ENCODE measurements at regions not wholly inside any gene's neighbourhood (a gene's known extent, or its start where the extent isn't known, plus 50 kb on each side); places are given as distances from the start of the nearest gene placed in this dataset.

- Mint-ChIP-seq H3K9me3 (no peaks in the 10 kb centered on the region), H3K27ac (no peak overlapping the region), H3K27me3 (no peaks in the 10 kb centered on the region), H3K4me1 (no peaks in the 10 kb centered on the region), H3K4me3 (no peak overlapping the region)
- ATAC-seq (no peak), DNase-seq (no peak)
These were observed 1585.2 kb upstream of the TENM4 start for GRCh38 chr11:81026032-81026431.

DNA sequence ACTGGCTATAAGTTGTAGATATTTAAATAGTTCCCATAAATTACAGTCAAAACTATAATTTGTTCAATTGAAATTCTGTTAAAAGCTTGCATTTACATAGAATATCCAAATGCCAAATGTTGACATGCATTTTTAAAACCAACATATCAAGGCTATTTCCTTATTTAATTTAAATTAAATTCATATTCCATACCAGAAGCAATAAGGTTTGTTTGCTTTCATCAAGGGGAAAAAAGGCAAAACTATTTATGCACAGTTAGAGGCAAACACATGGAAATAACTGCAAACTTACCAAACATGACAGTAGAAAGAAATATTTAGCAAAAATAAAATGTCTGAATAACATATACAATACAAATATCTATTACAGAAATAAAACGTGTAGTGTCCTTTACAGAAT is 1581.2 kb upstream of the TENM4 start:
- ATAC-seq = no peak
- H3K9me3 Mint-ChIP-seq = peaks cover 0 to 6% of the 10 kb centered on the region in 2 donors
- H3K27me3 Mint-ChIP-seq = no peaks in the 10 kb centered on the region
- H3K4me3 Mint-ChIP-seq = no peak overlapping the region
- no peaks in the 10 kb centered on the region for H3K4me1 Mint-ChIP-seq
- no peak for DNase-seq
- H3K27ac Mint-ChIP-seq = no peak overlapping the region

GRCh38 chr11:81010631-81011030 is 1569.8 kb upstream of the TENM4 start:
- Mint-ChIP-seq H3K4me3 (no peak overlapping the region), H3K9me3 (no peaks in the 10 kb centered on the region), H3K4me1 (no peaks in the 10 kb centered on the region), H3K27ac (no peak overlapping the region), H3K27me3 (no peaks in the 10 kb centered on the region)
- DNase-seq (no peak), ATAC-seq (no peak)

GRCh38 chr11:81007046-81007445 is 1566.2 kb upstream of the TENM4 start:
- H3K9me3 Mint-ChIP-seq = no peaks in the 10 kb centered on the region
- H3K27ac Mint-ChIP-seq = no peak overlapping the region
- no peak overlapping the region for H3K4me3 Mint-ChIP-seq
- no peak for DNase-seq
- no peaks in the 10 kb centered on the region for H3K4me1 Mint-ChIP-seq
- no peak for ATAC-seq
- H3K27me3 Mint-ChIP-seq = no peaks in the 10 kb centered on the region

DNA sequence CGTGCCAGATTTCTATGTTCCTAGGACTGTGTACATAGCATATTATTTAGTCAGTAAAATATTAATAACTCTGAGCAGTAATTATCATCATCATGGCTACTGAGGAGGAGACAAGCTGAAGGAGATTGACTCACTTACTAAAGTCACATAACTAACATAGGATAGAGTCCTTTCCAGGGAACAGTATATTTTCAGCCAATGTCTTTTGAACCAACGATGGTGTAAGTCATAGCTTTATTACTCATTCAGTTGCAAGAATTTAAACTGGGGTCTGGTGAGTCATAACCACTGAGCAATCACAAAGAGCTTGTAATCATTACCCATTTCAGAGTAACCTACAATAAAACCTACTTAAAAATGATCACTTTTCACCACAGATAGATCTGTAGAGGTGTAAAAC is 1564.8 kb upstream of the TENM4 start:
- Mint-ChIP-seq H3K4me3 (no peak overlapping the region), H3K9me3 (no peaks in the 10 kb centered on the region), H3K4me1 (no peaks in the 10 kb centered on the region), H3K27ac (no peak overlapping the region), H3K27me3 (no peaks in the 10 kb centered on the region)
- ATAC-seq (no peak), DNase-seq (no peak)

- H3K27ac Mint-ChIP-seq = no peak overlapping the region
- DNase-seq (no peak), ATAC-seq (no peak)
- no peaks in the 10 kb centered on the region for H3K4me1 Mint-ChIP-seq
- peaks cover 0 to under 1% of the 10 kb centered on the region in 2 donors for H3K9me3 Mint-ChIP-seq
- no peaks in the 10 kb centered on the region for H3K27me3 Mint-ChIP-seq
- no peak overlapping the region for H3K4me3 Mint-ChIP-seq
These were observed 1563.7 kb upstream of the TENM4 start for GRCh38 chr11:81004576-81004975.

GRCh38 chr11:81002374-81002773 is 1561.5 kb upstream of the TENM4 start:
- ATAC-seq (no peak), DNase-seq (no peak)
- no peaks in the 10 kb centered on the region for H3K4me1 Mint-ChIP-seq
- H3K9me3 Mint-ChIP-seq = peaks cover 7% of the 10 kb centered on the region in 2 donors
- no peaks in the 10 kb centered on the region for H3K27me3 Mint-ChIP-seq
- no peak overlapping the region for H3K27ac Mint-ChIP-seq
- H3K4me3 Mint-ChIP-seq = no peak overlapping the region

- Mint-ChIP-seq H3K9me3 (peaks cover 7 to 13% of the 10 kb centered on the region in 2 donors), H3K4me1 (no peaks in the 10 kb centered on the region), H3K4me3 (no peak overlapping the region), H3K27me3 (no peaks in the 10 kb centered on the region), H3K27ac (no peak overlapping the region)
- ATAC-seq (no peak), DNase-seq (no peak)
These were observed 1559.9 kb upstream of the TENM4 start for GRCh38 chr11:81000735-81001134.

- H3K9me3 Mint-ChIP-seq = peaks cover 7 to 13% of the 10 kb centered on the region in 2 donors
- H3K4me3 Mint-ChIP-seq = no peak overlapping the region
- H3K4me1 Mint-ChIP-seq = no peaks in the 10 kb centered on the region
- no peak overlapping the region for H3K27ac Mint-ChIP-seq
- no peaks in the 10 kb centered on the region for H3K27me3 Mint-ChIP-seq
- no peak for DNase-seq
- ATAC-seq = no peak
These were observed 1559.5 kb upstream of the TENM4 start for GRCh38 chr11:81000334-81000733.

DNA sequence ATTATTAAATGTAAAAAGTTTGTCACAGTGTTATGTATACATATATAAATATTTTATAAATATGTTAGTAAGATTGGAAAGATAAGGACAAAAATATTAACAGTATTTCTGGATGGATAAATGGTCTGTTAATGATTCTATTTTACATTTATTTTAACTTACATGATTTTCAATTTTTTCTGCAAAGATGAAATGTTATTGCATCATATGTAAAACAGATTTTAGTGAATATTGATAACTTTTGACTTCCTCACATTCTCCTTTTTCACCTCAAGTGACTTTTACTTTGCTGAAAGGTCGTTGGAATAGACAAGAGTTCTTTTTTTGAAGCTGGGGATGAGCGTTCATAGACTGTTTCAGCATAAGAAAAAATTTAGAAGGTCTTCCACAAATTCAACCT is 1554.7 kb upstream of the TENM4 start:
- H3K27ac Mint-ChIP-seq = no peak overlapping the region
- ATAC-seq = no peak
- peaks cover 7 to 18% of the 10 kb centered on the region in 2 donors for H3K9me3 Mint-ChIP-seq
- H3K4me1 Mint-ChIP-seq = no peaks in the 10 kb centered on the region
- no peaks in the 10 kb centered on the region for H3K27me3 Mint-ChIP-seq
- no peak for DNase-seq
- H3K4me3 Mint-ChIP-seq = no peak overlapping the region

- H3K4me1 Mint-ChIP-seq = no peaks in the 10 kb centered on the region
- no peaks in the 10 kb centered on the region for H3K27me3 Mint-ChIP-seq
- ATAC-seq = no peak
These were observed 1552.7 kb upstream of the TENM4 start for GRCh38 chr11:80993536-80993935.

DNA sequence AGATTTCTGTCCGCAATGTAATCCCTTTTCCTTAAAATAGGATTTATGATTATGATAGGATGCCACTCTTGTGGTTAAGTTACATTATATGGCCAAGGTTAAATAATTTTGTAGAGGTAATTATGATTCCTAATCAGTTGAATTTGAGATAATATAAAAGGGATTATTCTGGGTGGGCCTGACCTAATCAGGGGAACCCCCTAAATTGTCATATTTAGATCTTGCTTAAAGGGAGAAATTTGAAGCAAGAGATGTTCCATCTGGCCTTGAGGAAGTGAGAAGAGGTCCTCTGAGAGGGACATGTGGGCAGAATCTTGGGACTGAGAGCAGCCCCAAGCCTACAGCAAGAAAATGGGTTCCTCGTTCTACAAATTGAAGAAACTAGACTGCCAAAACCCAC is 1550.1 kb upstream of the TENM4 start:
- no peak overlapping the region for H3K27ac Mint-ChIP-seq
- no peak for ATAC-seq
- H3K4me3 Mint-ChIP-seq = no peak overlapping the region
- H3K9me3 Mint-ChIP-seq = peaks cover 7 to 19% of the 10 kb centered on the region in 2 donors
- H3K4me1 Mint-ChIP-seq = no peaks in the 10 kb centered on the region
- DNase-seq = no peak
- H3K27me3 Mint-ChIP-seq = no peaks in the 10 kb centered on the region

More at GRCh38 chr11:80993536-80993935, 1552.7 kb upstream of the TENM4 start:
- H3K4me3 Mint-ChIP-seq = no peak overlapping the region
- no peak overlapping the region for H3K27ac Mint-ChIP-seq
- no peak for DNase-seq
- H3K9me3 Mint-ChIP-seq = peaks cover 7 to 25% of the 10 kb centered on the region in 2 donors

GRCh38 chr11:80987171-80987570 is 1546.3 kb upstream of the TENM4 start:
- peaks cover 7 to 19% of the 10 kb centered on the region in 2 donors for H3K9me3 Mint-ChIP-seq
- no peaks in the 10 kb centered on the region for H3K4me1 Mint-ChIP-seq
- no peaks in the 10 kb centered on the region for H3K27me3 Mint-ChIP-seq
- H3K27ac Mint-ChIP-seq = no peak overlapping the region
- no peak for DNase-seq
- no peak for ATAC-seq
- H3K4me3 Mint-ChIP-seq = no peak overlapping the region

DNA sequence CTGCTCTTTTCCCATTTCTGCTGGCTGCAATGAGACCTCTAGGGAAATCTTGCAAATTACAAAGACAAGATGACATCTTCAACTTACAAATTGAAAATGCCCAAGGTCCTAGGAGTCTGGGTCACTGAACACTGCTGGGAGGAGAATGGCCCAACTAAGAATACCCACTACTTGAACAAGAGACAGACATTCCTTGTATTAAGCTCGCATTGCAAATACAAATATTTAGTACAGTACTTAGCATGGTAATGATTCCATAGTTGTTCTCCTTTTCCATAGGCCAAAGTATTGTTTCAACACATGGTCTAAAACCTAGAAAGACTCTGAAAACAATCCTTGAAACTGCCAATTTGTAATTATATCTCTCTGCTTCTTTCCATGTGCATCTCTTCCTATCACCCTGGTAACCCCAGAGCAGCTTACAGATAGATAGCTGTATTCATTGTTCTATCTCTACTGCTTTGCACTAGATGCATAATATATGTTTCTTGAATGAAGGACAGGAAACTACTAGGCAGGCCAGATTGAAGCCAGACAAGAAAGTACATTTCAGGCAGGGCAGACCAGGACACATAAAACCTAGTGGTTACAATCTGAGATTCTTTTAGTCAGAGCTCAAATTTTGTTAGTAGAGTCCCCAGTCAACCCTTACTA is 1545.7 kb upstream of the TENM4 start:
- no peak overlapping the region for H3K4me3 Mint-ChIP-seq
- no peak overlapping the region for H3K27ac Mint-ChIP-seq
- no peaks in the 10 kb centered on the region for H3K4me1 Mint-ChIP-seq
- H3K9me3 Mint-ChIP-seq = peaks cover 7 to 19% of the 10 kb centered on the region in 2 donors
- H3K27me3 Mint-ChIP-seq = no peaks in the 10 kb centered on the region
- ATAC-seq = no peak
- no peak for DNase-seq

- Mint-ChIP-seq H3K9me3 (peaks cover 10 to 14% of the 10 kb centered on the region in 2 donors), H3K4me1 (no peaks in the 10 kb centered on the region), H3K4me3 (no peak overlapping the region), H3K27ac (no peak overlapping the region), H3K27me3 (no peaks in the 10 kb centered on the region)
- ATAC-seq (no peak), DNase-seq (no peak)
These were observed 1539.4 kb upstream of the TENM4 start for GRCh38 chr11:80980227-80980626.

- peaks cover 8 to 14% of the 10 kb centered on the region in 2 donors for H3K9me3 Mint-ChIP-seq
- ATAC-seq = no peak
- H3K27me3 Mint-ChIP-seq = no peaks in the 10 kb centered on the region
These were observed 1533.0 kb upstream of the TENM4 start for GRCh38 chr11:80973786-80974185.

GRCh38 chr11:80970037-80970436 is 1529.2 kb upstream of the TENM4 start:
- Mint-ChIP-seq H3K4me3 (no peak overlapping the region), H3K9me3 (peaks cover 2 to 9% of the 10 kb centered on the region in 2 donors), H3K4me1 (no peaks in the 10 kb centered on the region), H3K27ac (no peak overlapping the region), H3K27me3 (no peaks in the 10 kb centered on the region)
- ATAC-seq (no peak), DNase-seq (no peak)

More at GRCh38 chr11:80973786-80974185, 1533.0 kb upstream of the TENM4 start:
- no peak overlapping the region for H3K27ac Mint-ChIP-seq
- no peak for DNase-seq
- H3K4me1 Mint-ChIP-seq = no peaks in the 10 kb centered on the region
- no peak overlapping the region for H3K4me3 Mint-ChIP-seq
